Spleen (tissue), 7 donors: ENCODE measurements at regions not wholly inside any gene's neighbourhood (a gene's known extent, or its start where the extent isn't known, plus 50 kb on each side); places are given as distances from the start of the nearest gene placed in this dataset.

Experiments
- POLR2AphosphoS5 ChIP-seq, 3 donors: sonication (generic); formaldehyde crosslinking; IDR thresholded peaks; one replicate each; pipeline ENCODE4 v1.5.1; 2017; ENCODE audit warnings: antibody characterized with exemption in 3 of 3
- TF ChIP-seq, protein P1 (sequence below), 11 experiments: fragments of 200-600 bp in 7 of 11; fragments of 450-650 bp in 4 of 11; sonication (generic) in 4 of 11; IDR thresholded peaks in 8 of 11; conservative IDR thresholded peaks in 3 of 11; 1 replicate in 7 of 11; 2 replicates in 4 of 11; pipeline versions ENCODE4 v1.4.0 to v1.8.0; 2016 to 2021; ENCODE audit warnings: antibody characterized with exemption in 11 of 11, inconsistent platforms in 4 of 11, mild to moderate bottlenecking in 1 of 11
- donor health status: DM: no; HTN: no; CAD: no; lungs with moderate emphysema.
- donor health status: DM: no; HTN: no; CAD: no.
- donor health status: DM: no; HTN: no; CAD: no.

DNA sequence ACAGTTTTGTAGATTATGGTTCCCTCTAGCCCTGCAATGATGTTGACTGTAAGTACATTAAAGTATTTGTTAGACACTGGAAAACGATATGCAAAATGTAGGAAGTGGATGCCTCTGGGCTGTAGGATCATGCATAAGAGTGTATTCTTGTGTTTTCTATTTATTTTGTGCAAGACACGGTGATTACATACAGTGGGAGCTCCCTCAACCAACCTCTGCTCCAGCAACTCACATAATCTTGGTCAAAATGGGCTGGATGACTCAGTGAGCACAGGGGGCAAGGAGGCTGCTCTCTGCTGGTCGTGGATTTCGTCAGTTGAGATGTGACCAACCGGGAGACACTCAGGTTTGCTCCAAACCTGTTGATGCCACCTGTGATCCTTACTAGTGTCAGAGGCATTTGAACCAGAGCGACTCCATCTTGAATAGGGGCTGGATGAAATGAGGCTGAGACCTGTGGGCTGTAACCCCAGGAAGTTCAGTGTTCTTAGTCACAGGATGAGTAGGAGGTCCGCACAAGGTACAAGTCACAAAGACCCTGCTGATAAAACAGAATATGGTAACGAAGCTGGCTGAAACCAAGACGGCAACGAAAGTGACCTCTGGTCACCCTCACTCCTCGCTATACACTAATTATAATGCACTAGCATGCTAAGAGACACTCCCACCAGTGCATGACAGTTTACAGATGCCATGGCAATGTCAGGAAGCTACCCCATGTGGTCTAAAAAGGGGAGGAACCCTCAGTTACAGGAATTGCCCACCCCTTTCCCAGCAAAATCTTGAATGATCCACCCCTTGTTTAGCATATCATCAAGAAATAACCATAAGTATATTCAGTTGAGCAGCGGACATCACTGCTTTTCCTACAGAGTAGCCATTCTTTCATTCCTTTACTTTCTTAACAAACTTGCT, 56.4 kb upstream of the FAM20C start:
- TF ChIP-seq, protein P1, sequence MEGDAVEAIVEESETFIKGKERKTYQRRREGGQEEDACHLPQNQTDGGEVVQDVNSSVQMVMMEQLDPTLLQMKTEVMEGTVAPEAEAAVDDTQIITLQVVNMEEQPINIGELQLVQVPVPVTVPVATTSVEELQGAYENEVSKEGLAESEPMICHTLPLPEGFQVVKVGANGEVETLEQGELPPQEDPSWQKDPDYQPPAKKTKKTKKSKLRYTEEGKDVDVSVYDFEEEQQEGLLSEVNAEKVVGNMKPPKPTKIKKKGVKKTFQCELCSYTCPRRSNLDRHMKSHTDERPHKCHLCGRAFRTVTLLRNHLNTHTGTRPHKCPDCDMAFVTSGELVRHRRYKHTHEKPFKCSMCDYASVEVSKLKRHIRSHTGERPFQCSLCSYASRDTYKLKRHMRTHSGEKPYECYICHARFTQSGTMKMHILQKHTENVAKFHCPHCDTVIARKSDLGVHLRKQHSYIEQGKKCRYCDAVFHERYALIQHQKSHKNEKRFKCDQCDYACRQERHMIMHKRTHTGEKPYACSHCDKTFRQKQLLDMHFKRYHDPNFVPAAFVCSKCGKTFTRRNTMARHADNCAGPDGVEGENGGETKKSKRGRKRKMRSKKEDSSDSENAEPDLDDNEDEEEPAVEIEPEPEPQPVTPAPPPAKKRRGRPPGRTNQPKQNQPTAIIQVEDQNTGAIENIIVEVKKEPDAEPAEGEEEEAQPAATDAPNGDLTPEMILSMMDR (IDR thresholded peaks at IDR 0.05 in 8 of 11, conservative IDR thresholded peaks at IDR 0.05 in 3 of 11): no peak
- no peak for TF ChIP-seq POLR2AphosphoS5 (IDR thresholded peaks at IDR 0.05)
